ENCODE measurements at regions not wholly inside any gene's neighbourhood (a gene's known extent, or its start where the extent isn't known, plus 50 kb on each side); places are given as distances from the start of the nearest gene placed in this dataset.

DNA sequence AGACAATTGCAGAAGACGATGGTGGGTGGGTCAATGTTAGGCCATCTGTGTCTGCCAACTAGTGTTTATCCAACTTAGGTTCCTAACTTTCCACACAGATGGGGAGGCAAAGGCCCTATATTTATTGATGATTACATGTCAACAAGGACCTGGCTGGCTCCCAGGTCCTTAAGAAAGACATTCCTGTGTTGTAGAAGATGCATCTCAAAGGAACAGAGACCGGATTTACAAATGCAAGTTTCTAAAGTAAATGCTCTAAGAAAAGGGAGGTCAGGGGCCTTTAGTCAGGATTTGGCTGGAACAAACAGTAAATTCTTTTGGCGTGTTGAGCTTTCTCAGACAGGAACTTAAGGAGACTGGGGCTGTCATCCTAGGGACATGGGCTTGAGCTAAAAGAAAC is 175.0 kb downstream of the SH3BP4 start:
- TF ChIP-seq, protein P1, sequence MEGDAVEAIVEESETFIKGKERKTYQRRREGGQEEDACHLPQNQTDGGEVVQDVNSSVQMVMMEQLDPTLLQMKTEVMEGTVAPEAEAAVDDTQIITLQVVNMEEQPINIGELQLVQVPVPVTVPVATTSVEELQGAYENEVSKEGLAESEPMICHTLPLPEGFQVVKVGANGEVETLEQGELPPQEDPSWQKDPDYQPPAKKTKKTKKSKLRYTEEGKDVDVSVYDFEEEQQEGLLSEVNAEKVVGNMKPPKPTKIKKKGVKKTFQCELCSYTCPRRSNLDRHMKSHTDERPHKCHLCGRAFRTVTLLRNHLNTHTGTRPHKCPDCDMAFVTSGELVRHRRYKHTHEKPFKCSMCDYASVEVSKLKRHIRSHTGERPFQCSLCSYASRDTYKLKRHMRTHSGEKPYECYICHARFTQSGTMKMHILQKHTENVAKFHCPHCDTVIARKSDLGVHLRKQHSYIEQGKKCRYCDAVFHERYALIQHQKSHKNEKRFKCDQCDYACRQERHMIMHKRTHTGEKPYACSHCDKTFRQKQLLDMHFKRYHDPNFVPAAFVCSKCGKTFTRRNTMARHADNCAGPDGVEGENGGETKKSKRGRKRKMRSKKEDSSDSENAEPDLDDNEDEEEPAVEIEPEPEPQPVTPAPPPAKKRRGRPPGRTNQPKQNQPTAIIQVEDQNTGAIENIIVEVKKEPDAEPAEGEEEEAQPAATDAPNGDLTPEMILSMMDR (IDR thresholded peaks at IDR 0.05 in 8 of 11, conservative IDR thresholded peaks at IDR 0.05 in 3 of 11), result no peak
- no peak for TF ChIP-seq POLR2A (IDR thresholded peaks at IDR 0.05)
- no peak for TF ChIP-seq POLR2AphosphoS5 (IDR thresholded peaks at IDR 0.05)

Measured in spleen (tissue), 7 donors.